ENCODE measurements at regions not wholly inside any gene's neighbourhood (a gene's known extent, or its start where the extent isn't known, plus 50 kb on each side); places are given as distances from the start of the nearest gene placed in this dataset.

DNA sequence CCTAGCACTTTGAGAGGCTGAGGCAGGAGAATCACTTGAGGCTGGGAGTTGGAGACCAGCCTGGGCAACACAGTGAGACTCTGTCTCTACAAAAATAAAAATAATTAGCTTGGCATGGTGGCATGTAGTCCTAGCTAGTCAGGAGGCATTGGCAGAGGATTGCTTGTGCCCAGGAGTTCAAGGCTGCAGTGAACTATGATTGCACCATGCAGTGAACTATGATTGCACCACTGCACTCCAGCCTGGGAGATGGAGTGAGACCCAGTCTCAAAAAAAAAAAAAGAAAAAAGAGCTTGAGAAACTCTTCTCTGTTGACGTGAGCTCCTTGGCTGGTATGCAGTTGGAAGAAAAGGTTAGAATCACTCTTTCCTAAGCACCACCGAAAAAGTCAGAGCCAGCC, 125.1 kb upstream of the TNP1 start:
- H3K4me3 ChIP-seq, result no peak overlapping the region
- no peak overlapping the region for H2AFZ ChIP-seq
- H3K36me3 ChIP-seq (ENCODE audit: insufficient read depth), result no peaks in the 10 kb centered on the region
- DNase-seq (ENCODE audit: low spot score), result no peak
- H3K4me2 ChIP-seq, result no peak overlapping the region
- ATAC-seq, result no peak
- no peaks in the 10 kb centered on the region for H3K9me3 Mint-ChIP-seq
- TF ChIP-seq STAT1 (IDR thresholded peaks at IDR 0.05; ENCODE audit: unreplicated experiment) (no peak), ZNF331 (CRISPR knock-in tag; IDR thresholded peaks at IDR 0.05; ENCODE audit: low read depth) (no peak), ZNF462 (CRISPR knock-in tag; IDR thresholded peaks at IDR 0.05) (no peak), CREB1 (CRISPR knock-in tag; IDR thresholded peaks at IDR 0.05; ENCODE audit: low read depth) (no peak), EZH2phosphoT487 (IDR thresholded peaks at IDR 0.05; ENCODE audit: unreplicated experiment) (no peak), POLR2AphosphoS5 (IDR thresholded peaks at IDR 0.05; ENCODE audit: low read depth) (no peak), EZH2 (IDR thresholded peaks at IDR 0.05; ENCODE audit: low read depth, unreplicated experiment) (no peak), ZNF114 (CRISPR knock-in tag; IDR thresholded peaks at IDR 0.05) (no peak), NANOG (IDR thresholded peaks at IDR 0.05; ENCODE audit: borderline replicate concordance) (no peak), JUNB (IDR thresholded peaks at IDR 0.05; ENCODE audit: unreplicated experiment) (no peak)
- TF ChIP-seq, protein P1, sequence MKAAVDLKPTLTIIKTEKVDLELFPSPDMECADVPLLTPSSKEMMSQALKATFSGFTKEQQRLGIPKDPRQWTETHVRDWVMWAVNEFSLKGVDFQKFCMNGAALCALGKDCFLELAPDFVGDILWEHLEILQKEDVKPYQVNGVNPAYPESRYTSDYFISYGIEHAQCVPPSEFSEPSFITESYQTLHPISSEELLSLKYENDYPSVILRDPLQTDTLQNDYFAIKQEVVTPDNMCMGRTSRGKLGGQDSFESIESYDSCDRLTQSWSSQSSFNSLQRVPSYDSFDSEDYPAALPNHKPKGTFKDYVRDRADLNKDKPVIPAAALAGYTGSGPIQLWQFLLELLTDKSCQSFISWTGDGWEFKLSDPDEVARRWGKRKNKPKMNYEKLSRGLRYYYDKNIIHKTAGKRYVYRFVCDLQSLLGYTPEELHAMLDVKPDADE (IDR thresholded peaks at IDR 0.05), result no peak
- TF ChIP-seq, protein P2, sequence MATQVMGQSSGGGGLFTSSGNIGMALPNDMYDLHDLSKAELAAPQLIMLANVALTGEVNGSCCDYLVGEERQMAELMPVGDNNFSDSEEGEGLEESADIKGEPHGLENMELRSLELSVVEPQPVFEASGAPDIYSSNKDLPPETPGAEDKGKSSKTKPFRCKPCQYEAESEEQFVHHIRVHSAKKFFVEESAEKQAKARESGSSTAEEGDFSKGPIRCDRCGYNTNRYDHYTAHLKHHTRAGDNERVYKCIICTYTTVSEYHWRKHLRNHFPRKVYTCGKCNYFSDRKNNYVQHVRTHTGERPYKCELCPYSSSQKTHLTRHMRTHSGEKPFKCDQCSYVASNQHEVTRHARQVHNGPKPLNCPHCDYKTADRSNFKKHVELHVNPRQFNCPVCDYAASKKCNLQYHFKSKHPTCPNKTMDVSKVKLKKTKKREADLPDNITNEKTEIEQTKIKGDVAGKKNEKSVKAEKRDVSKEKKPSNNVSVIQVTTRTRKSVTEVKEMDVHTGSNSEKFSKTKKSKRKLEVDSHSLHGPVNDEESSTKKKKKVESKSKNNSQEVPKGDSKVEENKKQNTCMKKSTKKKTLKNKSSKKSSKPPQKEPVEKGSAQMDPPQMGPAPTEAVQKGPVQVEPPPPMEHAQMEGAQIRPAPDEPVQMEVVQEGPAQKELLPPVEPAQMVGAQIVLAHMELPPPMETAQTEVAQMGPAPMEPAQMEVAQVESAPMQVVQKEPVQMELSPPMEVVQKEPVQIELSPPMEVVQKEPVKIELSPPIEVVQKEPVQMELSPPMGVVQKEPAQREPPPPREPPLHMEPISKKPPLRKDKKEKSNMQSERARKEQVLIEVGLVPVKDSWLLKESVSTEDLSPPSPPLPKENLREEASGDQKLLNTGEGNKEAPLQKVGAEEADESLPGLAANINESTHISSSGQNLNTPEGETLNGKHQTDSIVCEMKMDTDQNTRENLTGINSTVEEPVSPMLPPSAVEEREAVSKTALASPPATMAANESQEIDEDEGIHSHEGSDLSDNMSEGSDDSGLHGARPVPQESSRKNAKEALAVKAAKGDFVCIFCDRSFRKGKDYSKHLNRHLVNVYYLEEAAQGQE (IDR thresholded peaks at IDR 0.05; ENCODE audit: unreplicated experiment), result no peak
- TF ChIP-seq, protein P3, sequence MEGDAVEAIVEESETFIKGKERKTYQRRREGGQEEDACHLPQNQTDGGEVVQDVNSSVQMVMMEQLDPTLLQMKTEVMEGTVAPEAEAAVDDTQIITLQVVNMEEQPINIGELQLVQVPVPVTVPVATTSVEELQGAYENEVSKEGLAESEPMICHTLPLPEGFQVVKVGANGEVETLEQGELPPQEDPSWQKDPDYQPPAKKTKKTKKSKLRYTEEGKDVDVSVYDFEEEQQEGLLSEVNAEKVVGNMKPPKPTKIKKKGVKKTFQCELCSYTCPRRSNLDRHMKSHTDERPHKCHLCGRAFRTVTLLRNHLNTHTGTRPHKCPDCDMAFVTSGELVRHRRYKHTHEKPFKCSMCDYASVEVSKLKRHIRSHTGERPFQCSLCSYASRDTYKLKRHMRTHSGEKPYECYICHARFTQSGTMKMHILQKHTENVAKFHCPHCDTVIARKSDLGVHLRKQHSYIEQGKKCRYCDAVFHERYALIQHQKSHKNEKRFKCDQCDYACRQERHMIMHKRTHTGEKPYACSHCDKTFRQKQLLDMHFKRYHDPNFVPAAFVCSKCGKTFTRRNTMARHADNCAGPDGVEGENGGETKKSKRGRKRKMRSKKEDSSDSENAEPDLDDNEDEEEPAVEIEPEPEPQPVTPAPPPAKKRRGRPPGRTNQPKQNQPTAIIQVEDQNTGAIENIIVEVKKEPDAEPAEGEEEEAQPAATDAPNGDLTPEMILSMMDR (conservative IDR thresholded peaks at IDR 0.05; ENCODE audit: low read depth in 2 of 2), result no peak
- H3K27me3 Mint-ChIP-seq (ENCODE audit: insufficient read depth, low read depth, poor library complexity), result no peaks in the 10 kb centered on the region
- peaks cover 11% of the 10 kb centered on the region for H3K4me1 Mint-ChIP-seq
- H3K9me2 ChIP-seq (ENCODE audit: insufficient read depth), result no peaks in the 10 kb centered on the region
- no peak overlapping the region for H3K27ac ChIP-seq (ENCODE audit: low read depth)
- no peaks in the 10 kb centered on the region for H3F3A ChIP-seq (replicated peaks; ENCODE audit: low read depth)
- no peaks in the 10 kb centered on the region for H3K36me3 Mint-ChIP-seq (ENCODE audit: low read depth)
- no peaks in the 10 kb centered on the region for H4K20me1 ChIP-seq (replicated peaks; ENCODE audit: insufficient read depth)
- H3K27me3 ChIP-seq (ENCODE audit: insufficient read depth), result no peaks in the 10 kb centered on the region
- H3K27ac Mint-ChIP-seq, result no peak overlapping the region
- no peak overlapping the region for H3K4me3 Mint-ChIP-seq
- peaks cover 4% of the 10 kb centered on the region for H3K4me1 ChIP-seq (ENCODE audit: insufficient read depth)
- H3K79me2 ChIP-seq (replicated peaks; ENCODE audit: insufficient read depth), result no peaks in the 10 kb centered on the region
